Neural progenitor cell (in vitro differentiated cells): ENCODE measurements at regions not wholly inside any gene's neighbourhood (a gene's known extent, or its start where the extent isn't known, plus 50 kb on each side); places are given as distances from the start of the nearest gene placed in this dataset.

ENCODE experiments used
- CTCF ChIP-seq: fragments of 200-600 bp; sonication (generic); IDR thresholded peaks from 2 replicates; pipeline ENCODE4 v1.5.1; 2017; ENCODE audit warnings: antibody characterized with exemption, mild to moderate bottlenecking
- EZH2 ChIP-seq: fragments of 200-600 bp; sonication (generic); IDR thresholded peaks from 2 replicates; pipeline ENCODE4 v1.6.1; 2017; ENCODE audit warnings: antibody characterized with exemption, mild to moderate bottlenecking, moderate library complexity
- EZH2phosphoT487 ChIP-seq: fragments of 200-600 bp; sonication (generic); IDR thresholded peaks from 2 replicates; pipeline ENCODE4 v1.6.1; 2017; ENCODE audit warnings: antibody characterized with exemption

- TF ChIP-seq CTCF (no peak), EZH2 (no peak), EZH2phosphoT487 (no peak)
These were observed 88.1 kb upstream of the BCL6 start for GRCh38 chr3:187833375-187833774.
